Kasumi-1 (cell line): ENCODE measurements at regions not wholly inside any gene's neighbourhood (a gene's known extent, or its start where the extent isn't known, plus 50 kb on each side); places are given as distances from the start of the nearest gene placed in this dataset.
"Not testable (repeated sequence)": the region's sequence is repeated elsewhere in the genome, so short reads cannot be mapped to it uniquely, and the experiment has no call there.

Source experiments
- DNase-seq, 2 experiments: peaks; one replicate each; lab custom pipeline; 2025; lab: John Stamatoyannopoulos, UW

DNA sequence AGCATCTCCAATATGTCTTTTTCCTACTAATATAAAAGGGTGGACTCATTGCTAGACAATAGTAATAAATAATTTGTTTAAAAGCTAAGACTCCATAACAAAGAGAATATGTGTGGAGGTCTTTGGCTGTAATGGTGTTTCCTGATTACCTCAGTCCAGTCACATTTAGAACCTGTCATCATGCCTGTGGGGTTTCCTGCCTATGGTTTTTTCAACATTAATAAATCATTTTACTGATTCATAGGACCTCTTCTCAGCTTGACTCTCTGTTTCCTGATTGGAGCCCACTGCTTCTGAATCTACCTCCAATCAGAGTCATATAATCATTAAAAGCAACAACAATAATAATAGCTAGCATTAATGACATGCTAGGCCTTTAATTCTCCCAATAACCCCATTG is 52.4 kb upstream of the GNAI1 start:
- DNase-seq: no peak

- no peak for DNase-seq
Observed at GRCh38 chr7:80078886-80079285, 55.7 kb upstream of the GNAI1 start.

DNA sequence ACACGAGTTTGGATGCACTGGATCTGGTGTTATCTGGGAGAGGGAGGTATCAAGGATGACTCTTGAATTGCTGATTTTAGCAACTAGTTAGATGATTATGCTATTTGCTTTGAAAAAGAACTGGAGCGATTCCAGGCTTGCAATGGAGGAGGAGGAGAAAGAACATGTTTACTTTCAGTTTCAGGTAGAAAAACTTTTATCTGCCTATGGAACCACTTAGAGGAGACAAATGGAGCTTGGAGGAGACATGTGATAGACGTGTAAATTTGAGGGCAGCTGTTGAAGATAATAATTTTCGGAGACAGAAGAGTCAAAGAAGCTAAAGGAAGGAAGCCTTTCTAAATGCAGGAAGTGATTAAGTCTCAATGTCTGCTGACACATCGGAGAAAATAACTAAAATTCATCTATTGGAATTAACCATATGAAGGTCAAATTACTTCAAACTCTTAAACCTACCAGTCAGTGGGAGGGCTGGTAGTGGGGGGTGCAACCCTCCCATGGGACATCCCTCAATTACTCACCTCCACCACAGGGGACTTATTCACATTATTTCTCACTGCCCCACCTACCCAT is 56.4 kb upstream of the GNAI1 start:
- peak; percentile 27 to 51 for DNase-seq

GRCh38 chr7:80070391-80070790 is 64.2 kb upstream of the GNAI1 start:
- no peak for DNase-seq

GRCh38 chr7:80066639-80067038 is 68.0 kb upstream of the GNAI1 start:
- no peak for DNase-seq

DNA sequence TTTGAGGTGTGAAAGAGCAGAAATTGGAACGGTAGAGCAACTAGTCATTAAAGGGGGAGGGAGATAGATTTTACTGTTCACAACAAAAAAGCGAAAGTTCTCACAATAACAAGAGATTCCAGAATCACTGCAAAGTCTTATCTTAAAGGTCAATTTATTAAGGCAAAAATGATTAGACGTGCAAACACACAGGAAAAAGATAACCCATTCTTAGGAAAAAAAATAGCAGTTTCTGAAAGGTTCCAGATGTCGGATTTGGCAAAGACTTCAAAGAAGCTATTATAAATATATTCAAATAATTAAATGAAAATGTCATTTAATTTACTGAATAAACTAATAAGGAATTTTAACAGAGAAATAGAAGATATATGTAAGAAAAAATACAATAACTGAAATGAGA is 70.8 kb upstream of the GNAI1 start:
- DNase-seq: no peak

- peak; percentile 64 to 79 for DNase-seq
Observed at GRCh38 chr7:80060218-80060806, 74.3 kb upstream of the GNAI1 start.

- no peak for DNase-seq
Observed at GRCh38 chr7:80057488-80057887, 77.1 kb upstream of the GNAI1 start.

DNA sequence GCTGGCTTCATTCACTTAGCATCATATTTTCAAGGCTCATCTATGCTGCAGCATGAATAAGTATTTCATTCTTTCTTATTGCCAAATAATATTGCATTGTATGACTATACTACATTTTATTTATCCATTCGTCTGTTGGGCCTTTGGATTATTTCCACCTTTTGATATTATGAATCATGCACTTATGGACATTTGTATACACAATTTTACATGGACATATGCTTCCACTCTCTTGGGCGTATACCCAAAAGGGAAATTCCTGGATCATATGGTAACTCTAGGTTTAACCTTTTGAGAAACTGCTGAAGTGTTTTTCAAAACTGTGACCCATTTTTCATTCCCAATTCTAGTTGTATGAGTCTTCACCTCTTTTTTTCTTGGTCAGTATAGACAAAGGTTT is 80.3 kb upstream of the GNAI1 start:
- no peak for DNase-seq

GRCh38 chr7:80053124-80053523 is 81.5 kb upstream of the GNAI1 start:
- no peak for DNase-seq

DNA sequence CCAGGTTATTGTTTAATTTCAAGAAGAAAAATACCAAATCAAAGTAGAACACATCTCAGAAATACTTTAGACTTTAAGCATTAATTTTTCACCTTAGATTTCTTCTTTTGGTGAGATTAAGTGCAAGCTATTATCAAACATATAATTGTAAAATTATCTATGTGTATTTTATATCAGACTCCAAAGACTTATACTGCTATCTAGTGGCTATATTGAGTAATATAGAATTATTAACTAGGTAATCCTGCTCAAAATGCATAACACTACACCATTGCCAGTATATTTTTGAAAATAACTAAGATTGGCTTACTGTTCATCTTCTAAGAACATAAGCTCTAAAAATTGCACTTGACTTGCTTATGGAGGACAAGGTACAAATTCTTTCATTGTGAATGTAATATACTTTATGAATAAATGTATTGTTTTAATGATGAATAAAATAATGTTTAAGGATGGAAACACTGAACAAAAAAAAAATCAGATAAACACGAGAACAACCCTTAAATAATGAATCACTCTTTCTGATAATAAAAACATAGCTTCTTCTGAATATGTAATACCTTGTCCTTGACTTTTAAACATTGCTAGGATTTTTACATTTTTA is 86.7 kb upstream of the GNAI1 start:
- peak; percentile 33 to 70 for DNase-seq

- no peak for DNase-seq
Observed at GRCh38 chr7:80047032-80047431, 87.6 kb upstream of the GNAI1 start.

- DNase-seq: no peak
Observed at GRCh38 chr7:80044796-80045195, 89.8 kb upstream of the GNAI1 start.

GRCh38 chr7:80040752-80041151 is 93.9 kb upstream of the GNAI1 start:
- DNase-seq: no peak

DNA sequence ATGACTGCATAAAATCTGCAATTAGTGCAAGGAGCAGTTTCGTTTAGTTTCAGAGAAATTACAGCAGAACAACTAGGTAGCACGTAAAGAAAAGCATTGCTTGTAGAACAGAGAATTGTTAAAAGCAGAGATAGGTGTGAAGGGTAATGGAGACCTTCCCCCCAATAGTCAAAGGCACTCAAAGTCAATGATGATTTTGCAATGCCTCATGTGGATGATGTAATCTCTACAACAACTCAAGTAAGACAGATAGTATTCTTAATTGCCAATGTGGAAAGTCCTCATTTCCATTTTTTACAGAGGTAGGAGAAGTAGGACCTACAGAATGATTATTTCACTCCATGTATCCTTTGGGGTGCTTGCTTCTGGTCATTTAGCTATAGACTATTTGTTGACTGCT is 94.3 kb upstream of the GNAI1 start:
- no peak for DNase-seq

GRCh38 chr7:80039251-80039884 is 95.3 kb upstream of the GNAI1 start:
- no peak for DNase-seq

GRCh38 chr7:80037689-80038088 is 96.9 kb upstream of the GNAI1 start:
- no peak for DNase-seq

GRCh38 chr7:80036107-80036506 is 98.5 kb upstream of the GNAI1 start:
- DNase-seq: no peak

DNA sequence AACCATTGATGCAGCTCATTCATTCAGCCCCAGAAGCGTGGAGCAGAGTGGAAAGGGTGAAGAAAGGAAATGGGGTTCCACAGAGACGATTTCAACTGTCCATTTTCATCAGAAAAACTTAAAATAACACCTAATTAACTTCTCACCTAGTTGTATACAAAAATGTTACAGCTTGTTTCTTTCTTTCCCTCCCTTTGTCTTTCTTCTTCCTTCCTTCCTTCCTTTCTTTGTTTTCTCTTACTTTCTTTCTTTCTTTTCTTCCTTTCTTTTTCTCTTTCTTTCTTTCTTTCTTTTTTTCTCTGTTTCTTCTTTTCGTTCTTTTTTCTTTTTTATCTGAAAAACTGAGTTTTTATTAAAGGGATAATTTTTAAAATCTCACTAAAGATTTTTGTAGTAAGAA is 105.9 kb upstream of the GNAI1 start:
- DNase-seq: no peak

- DNase-seq: no peak
Observed at GRCh38 chr7:80027611-80028173, 106.9 kb upstream of the GNAI1 start.

GRCh38 chr7:80026766-80027165 is 107.9 kb upstream of the GNAI1 start:
- no peak for DNase-seq

DNA sequence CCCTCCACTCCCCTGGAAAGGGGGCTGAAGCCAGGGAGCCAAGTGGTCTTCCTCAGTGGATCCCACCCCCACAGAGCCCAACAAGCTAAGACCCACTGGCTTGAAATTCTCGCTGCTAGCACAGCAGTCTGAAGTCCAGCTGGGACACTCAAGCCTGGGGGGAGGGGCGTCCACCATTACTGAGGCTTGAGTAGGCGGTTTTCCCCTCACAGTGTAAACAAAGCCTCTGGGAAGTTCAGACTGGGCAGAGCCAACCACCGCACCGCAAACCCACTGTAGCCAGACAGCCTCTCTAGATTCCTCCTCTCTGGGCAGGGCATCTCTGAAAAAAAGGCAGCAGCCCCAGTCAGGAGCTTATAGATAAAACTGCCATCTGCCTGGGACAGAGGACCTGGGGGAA is 114.4 kb upstream of the GNAI1 start:
- not testable (repeated sequence) for DNase-seq

GRCh38 chr7:80019809-80020207 is 114.8 kb upstream of the GNAI1 start:
- not testable (repeated sequence) for DNase-seq
